ENCODE measurements at regions not wholly inside any gene's neighbourhood (a gene's known extent, or its start where the extent isn't known, plus 50 kb on each side); places are given as distances from the start of the nearest gene placed in this dataset.

DNA sequence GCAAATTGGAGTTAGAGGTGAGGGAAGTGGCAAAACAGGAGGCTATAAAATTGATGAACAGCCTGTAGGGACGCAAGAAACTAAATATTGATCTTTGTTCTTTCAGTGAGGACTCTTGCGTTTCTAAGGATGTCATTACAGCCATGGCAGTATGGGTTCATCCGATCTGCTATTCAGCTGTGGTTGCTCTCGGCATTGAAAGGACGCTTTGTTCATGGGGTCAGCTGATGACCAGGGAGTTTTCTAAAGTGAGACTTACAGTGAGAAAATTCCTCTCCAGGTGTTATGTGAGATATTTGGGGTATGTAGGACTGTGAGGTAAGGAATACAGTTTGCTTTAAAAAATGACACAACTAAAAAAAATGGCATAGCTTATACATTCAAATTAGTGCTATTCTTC is 52.7 kb upstream of the PELI1 start:
- no peak for DNase-seq

DNA sequence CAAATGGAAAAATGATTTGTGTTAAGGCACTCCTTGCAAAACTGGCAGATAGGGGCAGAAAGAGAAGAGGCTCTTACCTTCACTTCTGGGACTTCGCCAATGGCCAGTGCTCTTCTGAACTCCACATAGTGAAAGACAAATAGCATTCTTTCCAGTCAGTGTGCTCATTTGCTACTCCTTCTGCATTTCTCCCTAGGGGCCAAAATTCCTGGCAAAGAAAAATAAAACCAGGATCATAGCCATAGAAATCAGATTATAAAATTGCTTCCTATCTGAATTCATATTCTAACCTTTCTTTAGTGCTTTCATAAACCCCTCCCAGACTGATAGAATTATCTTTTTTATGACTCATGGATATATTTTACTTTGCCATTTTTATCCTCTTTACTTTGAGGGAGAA is 56.9 kb upstream of the PELI1 start:
- DNase-seq, result no peak

DNA sequence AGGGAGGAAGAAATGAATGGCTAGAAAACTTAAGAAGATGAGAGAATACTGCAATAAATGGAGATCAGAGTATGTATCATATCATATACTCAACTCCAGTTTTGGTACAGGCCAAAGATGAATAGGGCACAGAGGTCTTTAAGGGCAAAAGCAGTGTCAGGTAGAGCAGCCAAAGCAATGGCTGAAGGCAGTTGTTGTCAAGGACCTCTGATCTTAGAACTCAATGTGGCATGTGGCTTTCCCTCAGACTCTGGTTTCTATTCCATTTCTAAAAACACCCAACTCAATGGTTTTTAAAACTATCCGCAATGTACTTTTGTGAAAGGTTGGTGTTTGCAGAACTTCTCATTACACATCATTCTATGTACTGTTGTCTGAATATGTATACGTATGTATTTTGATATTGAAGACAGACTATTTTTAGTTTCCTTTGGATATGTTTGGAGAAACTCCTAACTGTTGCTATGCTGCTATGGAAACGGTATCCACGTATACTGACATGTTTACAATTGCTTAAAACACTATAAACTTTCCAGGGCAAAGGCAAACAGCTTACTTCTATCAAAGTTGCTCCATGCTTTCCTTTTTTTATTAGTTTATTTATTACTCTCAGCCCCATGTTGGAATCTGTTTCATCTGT is 58.1 kb upstream of the PELI1 start:
- no peak for DNase-seq

DNA sequence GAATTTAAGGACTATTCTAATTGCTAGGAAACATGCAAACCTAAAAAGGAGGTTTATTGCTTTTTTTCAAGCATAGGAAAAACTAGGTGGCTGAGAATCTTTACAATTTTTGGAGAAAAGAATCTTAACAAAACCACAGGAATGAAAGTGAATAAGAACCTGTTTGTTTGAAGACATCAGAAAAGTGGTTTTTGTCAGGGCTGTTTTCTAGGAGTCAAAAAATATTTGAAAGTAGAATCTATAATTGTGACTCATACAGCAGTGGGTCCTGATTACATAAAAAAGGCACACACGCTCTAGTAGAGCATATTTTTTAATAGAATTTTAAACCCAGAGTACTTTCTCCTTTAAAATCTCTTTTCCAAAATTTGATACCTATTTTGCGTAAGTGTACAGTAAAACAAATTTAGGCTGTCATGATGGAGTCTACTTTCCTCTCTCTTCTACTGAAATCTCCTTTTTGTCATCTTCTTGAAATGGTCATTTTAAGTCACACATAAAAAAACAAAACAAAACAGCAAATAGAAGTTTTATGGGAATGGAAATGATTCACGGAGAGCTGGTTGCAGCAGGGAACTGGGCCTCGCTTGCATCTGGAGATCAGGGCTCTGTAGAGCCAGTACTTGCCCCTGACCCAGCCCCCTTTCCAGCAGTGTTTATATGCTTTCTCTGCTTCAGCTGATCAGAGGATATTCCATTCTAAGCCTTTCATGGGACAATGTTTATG is 59.1 kb upstream of the PELI1 start:
- no peak for DNase-seq

DNA sequence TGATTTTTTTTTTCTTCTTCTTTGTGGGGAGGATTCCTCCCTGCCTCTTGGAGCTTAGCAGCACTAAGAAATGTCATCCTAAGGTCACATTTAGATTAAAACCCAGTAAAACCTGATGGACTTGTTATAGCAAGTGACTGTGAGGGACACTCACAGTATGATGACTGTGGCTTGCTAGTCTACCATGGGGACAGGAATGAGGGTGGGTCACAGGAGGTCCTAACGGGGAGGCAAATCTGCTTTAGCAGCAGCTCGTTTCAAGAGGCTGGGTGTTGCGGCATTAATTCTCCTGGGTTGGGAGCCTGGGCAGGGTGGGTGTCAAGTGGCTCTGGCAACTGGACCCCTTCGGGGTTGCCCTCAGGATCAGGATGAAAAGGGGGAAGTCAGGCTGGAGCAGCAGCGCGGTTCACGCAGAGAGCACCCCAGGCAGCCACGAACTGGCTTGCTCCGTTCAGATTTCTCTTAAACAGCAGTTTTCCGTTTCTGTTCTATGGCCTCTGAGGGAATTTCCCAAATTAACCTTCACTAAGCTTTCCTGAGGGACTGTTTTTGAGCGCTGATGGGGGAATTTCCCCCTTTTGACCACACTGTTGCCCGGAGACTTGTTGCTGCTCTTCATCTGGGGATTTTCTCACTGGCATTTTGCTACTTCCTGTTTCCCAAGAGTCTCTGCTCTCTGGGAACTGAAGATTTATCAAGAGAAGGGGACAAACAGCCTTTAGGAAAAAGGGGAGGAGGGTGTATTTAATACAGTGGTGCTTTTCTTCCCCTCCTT is 59.8 kb upstream of the PELI1 start:
- no peak for DNase-seq

DNA sequence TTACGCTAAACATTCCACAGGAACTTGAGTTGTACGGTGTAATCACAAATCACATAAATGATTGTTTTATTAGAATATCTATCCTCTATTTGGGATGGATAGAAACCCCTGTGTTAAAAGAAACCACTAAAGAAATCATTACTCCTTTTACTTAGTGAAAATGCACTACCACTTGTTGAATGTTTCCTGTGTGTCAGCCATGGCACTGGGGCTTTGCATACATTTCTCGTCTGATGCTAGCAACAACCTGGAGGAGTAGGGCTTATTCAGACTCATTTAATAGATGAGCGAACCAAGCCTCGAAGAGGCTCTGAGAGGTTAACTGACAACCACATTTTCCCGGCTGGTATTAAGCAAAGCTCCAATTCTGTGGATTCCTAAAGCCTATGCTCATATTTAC is 60.5 kb upstream of the PELI1 start:
- no peak for DNase-seq

DNA sequence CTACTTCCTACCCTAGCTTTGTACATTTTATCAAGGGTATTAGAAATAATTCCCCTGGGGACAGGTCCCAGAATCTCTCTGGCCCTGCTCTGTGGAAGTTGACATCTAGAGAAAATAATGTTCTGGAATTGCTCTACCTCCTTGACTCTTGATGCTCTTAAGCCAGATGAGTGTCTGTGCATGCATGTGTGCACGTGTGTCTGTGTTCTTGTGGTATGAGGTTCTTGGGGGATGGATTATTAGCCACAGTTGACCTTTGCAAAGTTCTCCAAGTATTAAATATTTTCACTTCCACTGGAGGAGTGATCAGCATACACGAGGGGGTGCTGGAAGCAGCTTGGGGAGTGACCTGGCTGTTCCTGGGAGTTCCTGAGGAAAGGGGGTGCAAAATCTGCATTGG is 61.2 kb upstream of the PELI1 start:
- no peak for DNase-seq

DNA sequence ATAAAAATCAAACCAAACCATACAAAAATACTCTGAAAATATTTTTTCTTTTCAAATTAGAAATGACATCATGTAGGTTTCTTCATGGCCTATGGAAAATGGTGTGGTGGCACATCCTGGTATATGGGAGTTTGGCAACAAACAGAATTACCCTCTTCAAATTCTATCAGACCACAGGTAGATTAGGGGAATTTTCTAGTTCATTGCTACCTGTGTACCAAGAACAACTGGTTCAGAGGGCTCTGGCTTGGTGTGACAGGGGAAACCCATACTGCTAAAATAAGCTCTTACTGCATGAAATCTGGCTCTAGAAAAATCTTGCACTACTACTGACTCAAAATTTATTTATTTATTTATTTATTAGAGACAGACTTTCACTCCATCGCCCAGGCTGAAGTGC is 63.4 kb upstream of the PELI1 start:
- no peak for DNase-seq

DNA sequence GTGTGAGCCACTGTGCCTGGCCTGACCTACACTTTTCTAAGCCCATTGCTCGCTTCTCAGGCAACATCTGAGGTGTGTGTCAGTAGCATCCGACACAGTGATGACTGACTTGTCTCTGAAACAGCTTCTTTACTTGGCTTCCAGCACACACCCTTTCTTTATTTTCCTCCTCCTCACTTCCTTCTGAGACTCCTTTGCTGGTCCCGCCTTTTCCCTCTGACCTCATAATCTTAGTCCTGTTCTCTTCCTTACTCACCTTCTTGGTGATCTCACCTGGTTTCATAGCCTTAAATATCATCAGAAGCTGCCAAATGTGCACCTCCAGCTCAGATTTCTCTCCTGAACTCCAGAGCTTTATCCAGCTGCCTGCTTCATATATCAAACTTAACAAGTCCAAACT is 66.6 kb upstream of the PELI1 start:
- no peak for DNase-seq

DNA sequence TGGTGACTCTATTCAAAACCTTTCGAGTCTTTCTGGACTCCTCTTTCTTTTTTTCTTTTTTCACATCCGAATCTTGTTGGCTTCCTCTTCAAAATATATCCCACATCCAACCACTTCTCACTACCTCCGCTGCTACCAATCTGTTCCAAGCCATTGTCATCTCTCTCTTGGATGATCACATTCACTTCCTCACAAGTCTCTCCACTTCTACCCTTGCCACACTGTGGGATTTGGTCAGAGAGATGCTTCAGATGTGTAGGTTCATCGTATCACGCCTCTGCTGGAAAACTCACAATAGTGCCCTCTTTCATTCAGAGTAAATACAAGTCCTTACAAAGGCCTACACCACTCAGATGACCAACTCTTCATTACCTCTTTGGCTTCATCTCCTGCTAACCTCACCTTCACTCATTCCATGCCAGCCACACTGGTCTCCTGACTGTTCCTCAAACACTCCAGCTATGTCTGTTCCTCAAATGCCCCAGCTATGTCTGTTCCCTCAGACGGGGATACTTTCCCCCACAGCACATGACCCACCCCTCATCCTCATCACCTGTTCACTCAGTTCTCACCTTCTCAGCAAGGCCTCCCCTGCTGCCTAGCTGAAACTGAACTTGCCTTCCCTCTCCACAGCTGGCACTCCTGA is 67.2 kb upstream of the PELI1 start:
- no peak for DNase-seq

DNA sequence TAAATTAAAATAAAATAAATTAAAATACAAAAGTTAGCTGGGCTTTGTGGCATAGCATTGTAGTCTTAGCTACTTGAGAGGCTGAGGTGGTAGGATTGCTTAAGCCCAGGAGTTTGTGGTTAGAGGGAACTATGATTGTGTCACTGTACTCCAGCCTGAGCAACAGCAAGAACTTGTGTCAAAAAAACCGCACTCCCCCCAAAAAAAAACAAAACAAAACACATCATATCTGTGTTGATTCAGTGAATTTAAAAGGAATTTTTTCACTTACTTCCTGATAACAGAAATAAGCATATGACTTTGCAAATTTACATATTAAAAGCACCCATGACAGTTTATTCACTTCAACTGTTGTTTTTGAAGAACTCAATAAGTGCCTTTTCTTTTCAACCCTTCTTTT is 68.1 kb upstream of the PELI1 start:
- DNase-seq, result no peak

DNA sequence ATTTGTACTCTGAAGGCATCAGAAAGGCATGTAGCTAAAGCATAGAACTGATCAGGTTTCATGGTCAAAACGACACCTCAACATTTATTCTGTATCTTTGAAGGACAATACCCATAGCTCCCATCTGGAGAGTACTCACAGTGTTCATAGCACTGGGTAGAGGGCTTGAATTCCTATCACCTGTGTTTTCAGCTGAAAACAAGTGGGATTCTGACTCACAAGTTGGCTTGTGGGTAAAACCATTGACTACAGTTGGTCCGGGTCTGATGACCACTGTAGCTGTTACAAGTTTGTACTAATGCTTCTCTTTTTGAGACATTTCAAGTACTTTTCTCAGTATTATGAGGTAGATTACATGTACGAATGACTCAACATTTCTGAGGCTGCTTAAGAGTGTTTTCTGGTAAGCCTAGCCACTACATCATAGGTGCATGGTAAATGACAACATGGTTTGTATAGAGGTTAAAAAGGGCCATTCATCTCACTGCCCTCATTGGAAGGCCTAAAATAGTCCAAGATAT is 68.6 kb upstream of the PELI1 start:
- DNase-seq, result no peak

DNA sequence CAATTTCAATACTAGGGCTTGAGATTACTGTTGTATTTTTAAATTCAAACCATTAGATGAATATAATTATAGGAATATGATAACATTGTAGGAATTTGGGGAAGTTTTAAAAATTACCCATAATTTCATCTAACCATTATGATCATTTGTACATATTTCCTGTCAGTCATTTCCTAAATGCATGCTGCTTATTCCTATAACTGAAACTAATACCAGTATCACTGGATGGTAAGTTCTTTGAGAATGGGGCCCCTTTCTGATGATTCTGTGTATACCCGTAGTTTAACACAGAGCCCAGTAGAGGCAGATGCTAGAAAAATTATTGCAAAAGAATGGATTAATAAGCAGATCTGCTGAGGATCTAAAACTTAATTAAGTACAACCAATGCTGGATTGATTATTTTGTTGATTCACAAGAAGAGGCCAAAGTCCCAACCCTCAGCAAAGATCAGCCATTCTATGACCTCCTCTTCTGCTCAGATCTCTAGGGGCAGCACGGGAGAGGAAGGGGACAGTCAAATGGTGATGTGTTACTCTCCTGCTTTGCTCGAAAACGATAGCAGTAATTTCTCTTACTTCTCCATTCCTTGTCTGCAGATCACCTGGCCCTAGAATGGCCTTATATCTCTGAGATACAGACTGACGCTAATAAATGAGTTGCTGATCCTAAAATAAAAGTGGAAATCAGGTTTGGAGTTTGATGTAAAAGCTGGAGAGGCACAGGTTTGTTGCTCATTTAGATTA is 69.5 kb upstream of the PELI1 start:
- no peak for DNase-seq

DNA sequence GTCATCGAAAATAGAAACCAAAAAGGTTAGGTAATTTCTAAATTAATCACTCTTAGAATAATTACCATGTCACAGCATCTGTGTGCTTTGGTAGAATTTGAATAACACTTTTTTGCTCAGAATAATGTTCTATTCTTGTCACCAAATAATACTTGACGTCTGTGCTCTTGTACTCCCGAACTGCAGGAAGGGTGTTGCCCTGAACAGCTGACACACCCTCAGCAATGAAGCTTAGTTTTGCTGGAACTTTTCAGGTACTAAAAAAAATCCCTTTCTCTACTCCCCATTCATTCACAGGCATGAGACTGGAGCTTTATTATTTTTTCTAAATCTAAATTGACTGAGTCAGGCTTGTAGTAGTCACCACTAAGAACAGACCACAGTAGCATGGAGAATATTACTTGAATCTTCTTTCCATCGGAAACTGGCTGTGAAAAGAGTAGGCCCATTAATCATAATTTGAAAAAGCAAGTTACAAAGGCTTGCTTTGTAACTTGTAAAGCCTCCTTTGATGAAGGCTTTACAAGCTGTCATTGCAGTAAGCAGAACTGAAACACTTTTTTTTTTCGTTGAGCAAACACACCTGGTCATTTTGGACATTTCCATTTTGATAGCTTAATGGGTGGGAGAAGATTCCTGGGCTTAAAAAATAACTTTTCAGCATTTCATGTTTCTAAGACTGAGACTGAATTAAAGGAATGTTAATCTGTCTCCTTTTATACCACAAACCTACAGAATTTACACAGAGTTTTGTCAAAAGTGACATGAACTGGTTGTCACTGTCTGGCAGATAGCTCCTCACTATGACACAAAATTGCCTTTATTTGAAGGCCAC is 70.3 kb upstream of the PELI1 start:
- DNase-seq, result no peak

DNA sequence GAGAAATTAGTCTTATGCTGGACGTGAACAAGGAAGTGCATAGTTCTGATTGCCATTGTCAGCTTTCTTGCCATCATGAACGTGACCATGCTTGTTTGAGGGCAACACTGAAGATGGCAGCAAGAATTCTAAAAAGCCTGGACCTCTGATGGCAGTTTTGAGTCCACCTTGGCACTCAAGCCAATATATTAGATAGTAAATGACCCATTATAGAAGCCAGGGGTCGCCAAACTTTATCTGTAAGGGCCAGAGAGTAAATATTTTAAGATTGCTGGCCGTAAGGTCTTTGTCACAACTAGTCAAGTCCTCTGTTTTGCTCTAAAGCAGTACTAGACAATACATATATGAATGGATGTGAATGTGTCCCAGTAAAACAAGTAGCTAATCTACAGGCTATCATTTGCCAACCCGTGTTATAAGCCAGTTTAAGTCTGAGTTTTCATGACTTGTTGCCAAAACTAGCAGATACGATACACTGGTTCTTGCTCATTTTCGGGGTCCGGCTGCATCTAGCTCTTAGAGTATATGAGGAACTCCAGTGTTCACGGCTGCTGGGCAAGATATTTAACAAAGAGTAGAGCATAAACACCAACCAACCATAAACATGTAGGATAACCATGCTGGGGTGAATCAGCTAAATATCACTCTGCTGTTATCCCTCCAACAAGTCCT is 73.1 kb upstream of the PELI1 start:
- DNase-seq, result no peak

DNA sequence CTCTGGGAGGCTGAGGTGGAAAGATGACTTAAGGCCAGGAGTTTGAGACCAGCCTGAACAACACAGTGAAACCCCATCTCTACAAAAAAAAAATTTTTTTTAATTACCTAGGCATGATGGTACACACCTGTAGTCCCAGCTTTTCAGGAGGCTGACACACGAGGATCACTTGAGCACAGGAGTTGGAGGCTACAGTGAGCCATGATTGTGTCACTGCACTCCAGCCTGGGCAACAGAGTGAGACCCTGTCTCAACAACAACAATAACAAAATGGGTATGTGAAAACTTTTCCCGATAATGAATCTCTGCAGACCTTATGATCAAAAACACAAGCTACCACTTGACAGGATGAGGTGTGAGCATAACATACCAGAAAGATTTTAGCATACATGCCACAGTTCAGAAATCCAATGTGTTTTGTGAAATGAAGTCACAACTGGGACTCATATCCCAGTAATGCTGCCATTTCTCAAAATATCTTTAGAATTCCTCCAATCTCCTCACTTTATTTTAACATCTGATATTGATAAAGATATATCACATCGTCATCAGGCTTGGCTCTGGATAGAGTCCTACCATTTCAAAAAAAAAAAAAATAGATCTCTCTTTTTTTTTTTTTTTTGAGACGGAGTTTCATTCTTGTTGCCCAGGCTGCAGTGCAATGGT is 74.0 kb upstream of the PELI1 start:
- no peak for DNase-seq

DNA sequence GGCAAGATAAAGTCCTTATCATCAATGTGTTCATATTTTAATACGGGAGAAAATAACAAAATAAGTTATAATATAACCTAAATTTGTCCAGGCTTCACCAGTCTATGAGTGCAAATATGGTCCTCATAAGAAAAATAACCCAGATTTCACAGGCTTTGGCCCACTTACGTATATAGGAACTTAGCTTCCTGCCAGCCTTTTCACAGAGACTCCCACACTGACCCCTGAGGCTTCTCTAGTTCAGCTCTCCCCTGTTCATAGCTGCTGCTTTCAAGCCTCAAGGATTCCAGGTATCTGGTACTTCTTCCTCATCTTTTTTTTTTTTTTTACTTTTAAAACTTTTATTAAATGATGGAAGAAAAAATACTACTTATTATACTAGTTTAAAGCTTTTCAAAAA is 74.9 kb upstream of the PELI1 start:
- no peak for DNase-seq

DNA sequence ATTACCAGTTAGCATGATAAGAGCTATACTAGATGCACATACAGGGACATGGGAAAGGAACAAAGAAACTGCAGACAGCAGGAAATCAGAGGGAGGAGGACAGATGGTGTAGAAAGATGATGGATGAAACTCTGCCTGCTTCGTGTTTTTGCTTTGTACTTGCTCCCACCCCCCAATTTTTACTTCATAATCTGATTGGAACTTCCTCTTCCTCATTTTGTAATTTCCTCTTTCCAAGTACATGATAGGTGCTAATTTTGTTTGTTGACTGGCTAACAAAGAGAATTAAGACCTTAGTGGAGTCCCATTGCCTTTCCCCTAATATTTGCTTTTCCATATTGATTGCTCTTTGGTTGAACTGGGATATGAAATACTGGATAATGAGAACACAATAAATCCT is 76.0 kb upstream of the PELI1 start:
- no peak for DNase-seq

DNA sequence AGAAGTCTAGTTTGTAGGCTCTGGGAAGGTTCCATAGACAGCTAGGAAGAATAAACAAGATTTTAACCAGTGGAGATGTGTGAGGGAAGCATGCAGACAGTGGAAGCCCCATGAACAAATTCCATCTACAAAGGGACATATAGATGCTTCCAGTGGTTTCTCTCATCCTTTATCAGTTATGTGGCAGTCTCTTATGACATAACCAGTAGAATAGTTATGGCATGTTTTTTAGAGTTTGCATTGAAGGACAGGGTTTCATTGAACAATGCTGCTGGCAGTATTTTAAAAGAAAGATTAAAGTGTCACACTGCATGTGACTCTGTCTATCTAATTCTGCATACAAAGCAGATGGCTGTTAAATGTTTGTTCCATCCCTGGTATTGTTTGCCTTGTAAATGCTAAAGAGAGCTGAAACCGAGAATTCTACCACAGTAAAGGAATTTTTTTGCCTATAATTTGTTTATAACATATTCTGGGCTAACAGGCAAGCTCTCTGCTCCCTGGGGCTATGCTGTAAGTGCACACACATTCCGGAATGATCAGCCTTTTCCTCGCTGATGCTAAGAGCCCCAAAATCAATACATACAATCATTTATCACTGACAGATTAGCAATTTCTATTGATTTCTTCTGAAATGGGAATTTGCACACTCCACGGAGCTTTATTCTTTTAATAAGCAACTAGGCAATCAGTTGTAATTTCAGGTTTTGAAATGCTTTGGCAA is 76.8 kb upstream of the PELI1 start:
- no peak for DNase-seq

DNA sequence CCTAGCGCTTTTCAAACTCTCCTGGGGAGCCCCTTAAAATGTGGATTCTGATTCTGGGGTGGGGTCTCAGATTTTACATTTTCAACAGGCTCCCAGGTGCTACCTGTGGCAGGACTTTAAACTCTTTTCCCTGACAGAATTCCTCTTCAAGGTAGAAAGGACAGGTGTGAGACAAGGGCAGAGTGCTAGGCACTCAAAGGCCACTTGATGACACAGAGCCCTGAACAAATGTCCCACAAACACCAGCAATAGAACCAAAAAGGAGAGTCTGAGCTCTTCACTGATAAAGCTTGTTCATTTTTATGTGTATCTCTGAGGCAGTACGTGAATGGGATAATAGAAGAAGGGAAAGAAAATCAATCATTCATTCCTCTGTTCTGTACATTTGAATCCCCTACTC is 77.7 kb upstream of the PELI1 start:
- no peak for DNase-seq

Data from NCI-H2029 treated with DMSO at 0.1 percent for 48 hours (cell line).